ENCODE measurements at regions not wholly inside any gene's neighbourhood (a gene's known extent, or its start where the extent isn't known, plus 50 kb on each side); places are given as distances from the start of the nearest gene placed in this dataset.

GRCh38 chr21:27085387-27085786, 118.5 kb upstream of the ADAMTS5 start (continued):
- TF ChIP-seq ZNF425 (CRISPR knock-in tag; conservative IDR thresholded peaks at IDR 0.05) (no peak), ERG (CRISPR knock-in tag; IDR thresholded peaks at IDR 0.05) (no peak), ATF1 (CRISPR knock-in tag; IDR thresholded peaks at IDR 0.05) (no peak), ZNF219 (CRISPR knock-in tag; IDR thresholded peaks at IDR 0.05; ENCODE audit: borderline replicate concordance) (no peak)

GRCh38 chr21:27083144-27083543, 116.3 kb upstream of the ADAMTS5 start:
- POLR2A ChIA-PET: no interaction called here
- CTCF ChIA-PET: no interaction called here
- Mint-ChIP-seq H3K27ac (no peak overlapping the region), H3K27me3 (ENCODE audit: low read depth) (no peaks in the 10 kb centered on the region), H3K4me1 (peaks cover 10% of the 10 kb centered on the region; the same call in 1 of the 2 replicates), H3K36me3 (no peaks in the 10 kb centered on the region), H3K4me3 (no peak overlapping the region), H3K9me3 (0 out of 2 replicates have a peak, but pooled peaks cover 4% of the 10 kb centered on the region)
- no peak for TF ChIP-seq E2F5 (CRISPR knock-in tag; IDR thresholded peaks at IDR 0.05)
- no peak for TF ChIP-seq OVOL2 (CRISPR knock-in tag; IDR thresholded peaks at IDR 0.05; ENCODE audit: borderline replicate concordance)
- no peak for TF ChIP-seq TCF7 (CRISPR knock-in tag; IDR thresholded peaks at IDR 0.05; ENCODE audit: low read depth)
- TF ChIP-seq GTF2I (CRISPR knock-in tag; conservative IDR thresholded peaks at IDR 0.05): no peak
- TF ChIP-seq JUN (CRISPR knock-in tag; IDR thresholded peaks at IDR 0.05): no peak
- TF ChIP-seq CTCF (IDR thresholded peaks at IDR 0.05): no peak
- DNase-seq (ENCODE audit: low spot score) (no peak), ATAC-seq (no peak)

GRCh38 chr21:27082431-27083010, 115.6 kb upstream of the ADAMTS5 start:
- ATAC-seq (no peak), DNase-seq (ENCODE audit: low spot score) (no peak)
- Mint-ChIP-seq H3K36me3 (no peaks in the 10 kb centered on the region), H3K4me1 (peaks cover 10% of the 10 kb centered on the region; the same call in 1 of the 2 replicates), H3K4me3 (no peak overlapping the region), H3K27ac (no peak overlapping the region), H3K9me3 (0 out of 2 replicates have a peak, but pooled peaks cover 3% of the 10 kb centered on the region), H3K27me3 (ENCODE audit: low read depth) (no peaks in the 10 kb centered on the region)
- POLR2A ChIA-PET: no interaction called here
- TF ChIP-seq ZNF281 (CRISPR knock-in tag; IDR thresholded peaks at IDR 0.05) (no peak), NR1H2 (CRISPR knock-in tag; IDR thresholded peaks at IDR 0.05) (no peak), IRF2 (CRISPR knock-in tag; IDR thresholded peaks at IDR 0.05; ENCODE audit: borderline replicate concordance, low read depth) (no peak), E2F1 (CRISPR knock-in tag; IDR thresholded peaks at IDR 0.05) (no peak)
- CTCF ChIA-PET: no interaction called here
